ENCODE measurements at regions not wholly inside any gene's neighbourhood (a gene's known extent, or its start where the extent isn't known, plus 50 kb on each side); places are given as distances from the start of the nearest gene placed in this dataset.

DNA sequence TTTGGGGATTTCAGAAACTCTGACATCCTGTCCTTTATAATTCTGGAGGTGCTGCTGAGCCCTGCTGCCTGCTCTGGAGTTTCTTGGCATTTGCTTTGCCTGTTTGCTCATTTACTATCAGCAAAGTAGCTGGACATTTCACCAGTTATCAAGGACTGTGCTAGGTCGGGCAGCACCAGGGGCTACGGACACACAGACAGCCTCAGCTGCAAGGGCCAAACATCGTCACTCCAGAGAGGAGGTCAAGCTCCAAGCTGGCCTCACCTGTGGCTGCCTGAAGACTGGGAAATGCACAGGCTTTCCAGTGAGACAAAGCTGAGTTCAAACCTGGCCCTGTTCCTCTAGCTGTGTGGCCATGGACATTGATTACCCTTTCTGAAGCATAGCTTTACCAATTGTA is 143.7 kb downstream of the LRIG2 start:
- TF ChIP-seq, protein P1, sequence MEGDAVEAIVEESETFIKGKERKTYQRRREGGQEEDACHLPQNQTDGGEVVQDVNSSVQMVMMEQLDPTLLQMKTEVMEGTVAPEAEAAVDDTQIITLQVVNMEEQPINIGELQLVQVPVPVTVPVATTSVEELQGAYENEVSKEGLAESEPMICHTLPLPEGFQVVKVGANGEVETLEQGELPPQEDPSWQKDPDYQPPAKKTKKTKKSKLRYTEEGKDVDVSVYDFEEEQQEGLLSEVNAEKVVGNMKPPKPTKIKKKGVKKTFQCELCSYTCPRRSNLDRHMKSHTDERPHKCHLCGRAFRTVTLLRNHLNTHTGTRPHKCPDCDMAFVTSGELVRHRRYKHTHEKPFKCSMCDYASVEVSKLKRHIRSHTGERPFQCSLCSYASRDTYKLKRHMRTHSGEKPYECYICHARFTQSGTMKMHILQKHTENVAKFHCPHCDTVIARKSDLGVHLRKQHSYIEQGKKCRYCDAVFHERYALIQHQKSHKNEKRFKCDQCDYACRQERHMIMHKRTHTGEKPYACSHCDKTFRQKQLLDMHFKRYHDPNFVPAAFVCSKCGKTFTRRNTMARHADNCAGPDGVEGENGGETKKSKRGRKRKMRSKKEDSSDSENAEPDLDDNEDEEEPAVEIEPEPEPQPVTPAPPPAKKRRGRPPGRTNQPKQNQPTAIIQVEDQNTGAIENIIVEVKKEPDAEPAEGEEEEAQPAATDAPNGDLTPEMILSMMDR (IDR thresholded peaks at IDR 0.05), result no peak
- no peak for TF ChIP-seq POLR2A (IDR thresholded peaks at IDR 0.05)

All from esophagus squamous epithelium (tissue), 4 donors.